HL-60 (cell line): ENCODE measurements at regions not wholly inside any gene's neighbourhood (a gene's known extent, or its start where the extent isn't known, plus 50 kb on each side); places are given as distances from the start of the nearest gene placed in this dataset.

Source experiments
- DNase-seq, 2 experiments: peaks; one replicate each; pipeline ENCODE4 v3.0.0-alpha.2; 2010 to 2020; ENCODE audit warnings: low read depth in 1 of 2, low spot score in 1 of 2
- H3K27ac ChIP-seq: fragments of 250-450 bp; sonication (Bioruptor Pico); replicated peaks from 2 replicates; pipeline ENCODE4 v1.5.1; 2020; ENCODE audit warnings: mild to moderate bottlenecking, moderate library complexity
- H3K27me3 ChIP-seq: fragments of 250-450 bp; sonication (Bioruptor Pico); 2 replicates; pipeline ENCODE4 v1.5.1; 2021; ENCODE audit warnings: mild to moderate bottlenecking, moderate library complexity; ENCODE audit not compliant: insufficient read depth, poor library complexity, severe bottlenecking
- H3K4me3 ChIP-seq: replicated peaks from 2 replicates; pipeline ENCODE4 v1.5.1; 2011; ENCODE audit warnings: mild to moderate bottlenecking, control low read depth, low read length; ENCODE audit not compliant: insufficient read depth
- CTCF ChIP-seq: IDR thresholded peaks from one replicate; pipeline ENCODE4 v1.5.1; 2011; ENCODE audit warnings: low read length, control low read depth, inconsistent platforms; ENCODE audit not compliant: insufficient read depth
- GABPA ChIP-seq: IDR thresholded peaks from 2 replicates; pipeline ENCODE4 v1.6.1; 2012; ENCODE audit warnings: low read depth
- POLR2AphosphoS5 ChIP-seq: IDR thresholded peaks from 2 replicates; pipeline ENCODE4 v1.6.1; 2012; ENCODE audit warnings: low read depth
- SPI1 ChIP-seq: IDR thresholded peaks from 2 replicates; pipeline ENCODE4 v1.6.1; 2012; ENCODE audit warnings: low read depth, mild to moderate bottlenecking, borderline replicate concordance
- TF ChIP-seq, protein P1 (sequence below): IDR thresholded peaks from 2 replicates; pipeline ENCODE4 v1.6.1; 2012; ENCODE audit warnings: low read depth; ENCODE audit not compliant: insufficient replicate concordance

GRCh38 chr5:77908787-77909186 lies 132.6 kb upstream of the TBCA start:
- TF ChIP-seq SPI1 = no peak
- TF ChIP-seq, protein P1, sequence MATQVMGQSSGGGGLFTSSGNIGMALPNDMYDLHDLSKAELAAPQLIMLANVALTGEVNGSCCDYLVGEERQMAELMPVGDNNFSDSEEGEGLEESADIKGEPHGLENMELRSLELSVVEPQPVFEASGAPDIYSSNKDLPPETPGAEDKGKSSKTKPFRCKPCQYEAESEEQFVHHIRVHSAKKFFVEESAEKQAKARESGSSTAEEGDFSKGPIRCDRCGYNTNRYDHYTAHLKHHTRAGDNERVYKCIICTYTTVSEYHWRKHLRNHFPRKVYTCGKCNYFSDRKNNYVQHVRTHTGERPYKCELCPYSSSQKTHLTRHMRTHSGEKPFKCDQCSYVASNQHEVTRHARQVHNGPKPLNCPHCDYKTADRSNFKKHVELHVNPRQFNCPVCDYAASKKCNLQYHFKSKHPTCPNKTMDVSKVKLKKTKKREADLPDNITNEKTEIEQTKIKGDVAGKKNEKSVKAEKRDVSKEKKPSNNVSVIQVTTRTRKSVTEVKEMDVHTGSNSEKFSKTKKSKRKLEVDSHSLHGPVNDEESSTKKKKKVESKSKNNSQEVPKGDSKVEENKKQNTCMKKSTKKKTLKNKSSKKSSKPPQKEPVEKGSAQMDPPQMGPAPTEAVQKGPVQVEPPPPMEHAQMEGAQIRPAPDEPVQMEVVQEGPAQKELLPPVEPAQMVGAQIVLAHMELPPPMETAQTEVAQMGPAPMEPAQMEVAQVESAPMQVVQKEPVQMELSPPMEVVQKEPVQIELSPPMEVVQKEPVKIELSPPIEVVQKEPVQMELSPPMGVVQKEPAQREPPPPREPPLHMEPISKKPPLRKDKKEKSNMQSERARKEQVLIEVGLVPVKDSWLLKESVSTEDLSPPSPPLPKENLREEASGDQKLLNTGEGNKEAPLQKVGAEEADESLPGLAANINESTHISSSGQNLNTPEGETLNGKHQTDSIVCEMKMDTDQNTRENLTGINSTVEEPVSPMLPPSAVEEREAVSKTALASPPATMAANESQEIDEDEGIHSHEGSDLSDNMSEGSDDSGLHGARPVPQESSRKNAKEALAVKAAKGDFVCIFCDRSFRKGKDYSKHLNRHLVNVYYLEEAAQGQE = no peak
- TF ChIP-seq POLR2AphosphoS5 = no peak
- TF ChIP-seq CTCF = no peak
- TF ChIP-seq GABPA = no peak
- Histone ChIP-seq H3K4me3 (no peak overlapping the region), H3K27me3 (no peaks in the 10 kb centered on the region), H3K27ac (no peak overlapping the region)
- DNase-seq = no peak

DNA sequence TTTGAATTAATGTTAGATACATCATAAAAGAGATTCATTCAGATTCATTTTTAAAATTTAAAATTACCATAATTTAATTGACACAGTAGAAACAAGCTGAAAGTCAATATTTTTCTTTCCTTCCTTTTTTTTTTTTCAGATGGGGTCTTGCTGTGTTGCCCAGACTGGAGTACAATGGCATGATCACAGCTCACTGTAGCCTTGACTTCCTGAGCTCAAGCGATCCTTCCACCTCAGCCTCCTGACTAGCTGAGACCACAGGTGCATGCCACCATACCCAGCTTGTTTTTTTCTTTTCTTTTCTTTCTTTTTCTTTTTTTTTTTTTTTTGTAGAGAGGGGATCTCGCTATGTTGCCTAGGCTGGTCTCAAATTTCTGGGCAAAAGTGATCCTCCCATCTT lies 131.6 kb upstream of the TBCA start:
- no peak for TF ChIP-seq GABPA
- TF ChIP-seq SPI1 = no peak
- no peak for TF ChIP-seq POLR2AphosphoS5
- TF ChIP-seq, protein P1 = no peak
- Histone ChIP-seq H3K27ac (no peak overlapping the region), H3K4me3 (no peak overlapping the region), H3K27me3 (no peaks in the 10 kb centered on the region)
- DNase-seq = no peak

DNA sequence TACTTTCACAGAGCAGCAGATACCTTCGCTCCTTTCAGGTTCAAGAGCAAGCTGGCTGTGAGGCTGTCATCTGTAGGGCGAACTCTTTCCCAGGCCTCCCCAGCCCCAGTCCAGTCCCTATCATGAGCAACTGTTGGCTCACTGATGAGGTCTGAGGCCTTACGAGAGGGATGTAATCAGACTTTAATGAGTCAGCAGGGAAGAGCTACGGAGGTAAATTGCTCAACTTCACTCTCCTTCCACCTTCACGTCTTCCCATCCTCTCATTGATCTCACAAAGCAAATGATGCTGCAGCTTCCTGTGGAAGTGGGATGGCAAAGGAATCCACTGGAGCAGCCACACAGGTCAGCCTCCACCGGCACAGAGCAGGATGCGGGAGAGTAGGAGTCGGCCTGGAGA lies 130.7 kb upstream of the TBCA start:
- TF ChIP-seq POLR2AphosphoS5 (no peak), GABPA (no peak), CTCF (no peak), SPI1 (no peak)
- TF ChIP-seq, protein P1 = no peak
- no peak overlapping the region for H3K4me3 ChIP-seq
- no peak for DNase-seq
- H3K27ac ChIP-seq = no peak overlapping the region
- H3K27me3 ChIP-seq = no peaks in the 10 kb centered on the region

DNA sequence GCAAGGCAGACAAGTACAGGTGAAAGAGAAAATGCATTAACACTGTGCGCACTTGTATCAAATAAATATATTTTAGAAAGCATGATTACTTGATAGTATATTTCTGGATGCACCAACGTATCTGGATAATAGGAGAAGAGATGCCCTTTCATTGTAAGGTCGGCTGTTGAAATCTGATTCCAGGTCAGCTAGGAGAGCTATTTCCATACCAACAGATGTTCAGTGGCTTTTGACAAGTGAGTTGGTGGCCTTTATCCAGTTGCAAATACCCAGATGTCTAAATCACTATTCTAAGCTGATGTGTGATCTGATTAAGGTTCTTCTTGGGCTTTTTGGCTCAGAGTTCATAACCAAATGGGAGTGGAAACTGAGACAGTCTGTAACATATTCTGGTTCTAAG lies 128.2 kb upstream of the TBCA start:
- H3K4me3 ChIP-seq = no peak overlapping the region
- no peak overlapping the region for H3K27ac ChIP-seq
- no peaks in the 10 kb centered on the region for H3K27me3 ChIP-seq
- no peak for DNase-seq
- TF ChIP-seq SPI1 = no peak
- TF ChIP-seq GABPA = no peak
- TF ChIP-seq, protein P1 = no peak
- TF ChIP-seq POLR2AphosphoS5 = no peak
- no peak for TF ChIP-seq CTCF
